Esophagus squamous epithelium (tissue), 5 donors: ENCODE measurements at regions not wholly inside any gene's neighbourhood (a gene's known extent, or its start where the extent isn't known, plus 50 kb on each side); places are given as distances from the start of the nearest gene placed in this dataset.

Source experiments
- DNase-seq: peaks from one replicate; lab custom pipeline; 2025; lab: John Stamatoyannopoulos, UW
- H3K27ac ChIP-seq, 4 donors: fragments of 200-600 bp; sonication (generic); one replicate each; pipeline ENCODE4 v1.5.1; 2016 to 2019; ENCODE audit warnings: mild to moderate bottlenecking in 1 of 4
- H3K27me3 ChIP-seq, 4 donors: fragments of 200-600 bp; sonication (generic); 1 replicate in 3 of 4; 2 replicates in 1 of 4; pipeline versions ENCODE4 v1.5.1 to v1.6.0; 2017 to 2021; ENCODE audit warnings: antibody characterized with exemption in 1 of 4
- H3K36me3 ChIP-seq, 3 donors: fragments of 200-600 bp; sonication (generic); one replicate each; pipeline ENCODE4 v1.5.1; 2016 to 2019
- H3K4me1 ChIP-seq, 3 donors: fragments of 200-600 bp; sonication (generic); one replicate each; pipeline ENCODE4 v1.5.1; 2017 to 2019
- H3K4me3 ChIP-seq, 4 donors: fragments of 200-600 bp; sonication (generic); 1 replicate in 3 of 4; 2 replicates in 1 of 4; pipeline ENCODE4 v1.5.1; 2016 to 2019; ENCODE audit warnings: mild to moderate bottlenecking in 2 of 4, moderate library complexity in 1 of 4
- H3K9me3 ChIP-seq, 3 donors: fragments of 200-600 bp; sonication (generic); one replicate each; pipeline ENCODE4 v1.5.1; 2016 to 2019
- POLR2A ChIP-seq, 4 donors: fragments of 450-650 bp; IDR thresholded peaks; one replicate each; pipeline ENCODE4 v1.6.1; 2017; ENCODE audit warnings: antibody characterized with exemption in 4 of 4, mild to moderate bottlenecking in 4 of 4, moderate library complexity in 3 of 4
- WGBS, 2 donors: methylation state at CpG; one replicate each; pipeline ENCODE4 v1.1.5; 2018; 5-methylcytosine and 5-hydroxymethylcytosine counted together
- intact Hi-C: fragments of 100-400 bp; cut with DNase I; formaldehyde crosslinking; loops from one replicate; pipeline ENCODE4 v1.15.0; 2022
- TF ChIP-seq, protein P1 (sequence below), 6 experiments: fragments of 450-650 bp in 4 of 6; fragments of 200-600 bp in 2 of 6; sonication (generic) in 2 of 6; IDR thresholded peaks; one replicate each; pipeline ENCODE4 v1.5.1; 2016 to 2019; ENCODE audit warnings: antibody characterized with exemption in 6 of 6, mild to moderate bottlenecking in 4 of 6, moderate library complexity in 4 of 6
- donor health status: DM: yes; HTN: yes; CAD: no.

DNA sequence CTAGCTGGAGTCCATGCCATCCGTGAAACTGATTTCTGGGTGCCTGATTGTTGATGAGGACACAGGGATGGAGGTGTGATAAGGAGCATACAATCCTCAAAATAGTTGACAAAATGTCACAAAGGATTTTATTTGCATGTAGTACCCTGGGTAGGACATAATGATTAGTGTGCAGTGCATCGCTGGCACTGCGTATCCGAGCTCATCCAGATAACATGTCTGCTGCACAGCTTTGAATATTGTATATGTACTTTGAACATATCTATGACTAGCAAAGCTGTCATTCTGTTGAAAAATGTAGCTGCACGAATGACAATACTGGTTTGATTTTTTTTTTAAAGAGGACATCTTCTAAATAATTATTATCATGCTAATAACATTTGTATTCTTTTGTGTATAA lies 529.7 kb upstream of the FANCL start:
- Histone ChIP-seq H3K36me3 (no peaks in the 10 kb centered on the region), H3K27ac (no peak overlapping the region), H3K4me1 (no peaks in the 10 kb centered on the region), H3K9me3 (no peaks in the 10 kb centered on the region), H3K4me3 (no peak overlapping the region), H3K27me3 (peaks cover 0 to 15% (median 0%) of the 10 kb centered on the region in 4 donors)
- no peak for DNase-seq
- 66 to 76% methylated on average over 5 of the region's 5 CpGs for WGBS, 2 donors
- no peak for TF ChIP-seq POLR2A (IDR thresholded peaks at IDR 0.05)
- TF ChIP-seq, protein P1, sequence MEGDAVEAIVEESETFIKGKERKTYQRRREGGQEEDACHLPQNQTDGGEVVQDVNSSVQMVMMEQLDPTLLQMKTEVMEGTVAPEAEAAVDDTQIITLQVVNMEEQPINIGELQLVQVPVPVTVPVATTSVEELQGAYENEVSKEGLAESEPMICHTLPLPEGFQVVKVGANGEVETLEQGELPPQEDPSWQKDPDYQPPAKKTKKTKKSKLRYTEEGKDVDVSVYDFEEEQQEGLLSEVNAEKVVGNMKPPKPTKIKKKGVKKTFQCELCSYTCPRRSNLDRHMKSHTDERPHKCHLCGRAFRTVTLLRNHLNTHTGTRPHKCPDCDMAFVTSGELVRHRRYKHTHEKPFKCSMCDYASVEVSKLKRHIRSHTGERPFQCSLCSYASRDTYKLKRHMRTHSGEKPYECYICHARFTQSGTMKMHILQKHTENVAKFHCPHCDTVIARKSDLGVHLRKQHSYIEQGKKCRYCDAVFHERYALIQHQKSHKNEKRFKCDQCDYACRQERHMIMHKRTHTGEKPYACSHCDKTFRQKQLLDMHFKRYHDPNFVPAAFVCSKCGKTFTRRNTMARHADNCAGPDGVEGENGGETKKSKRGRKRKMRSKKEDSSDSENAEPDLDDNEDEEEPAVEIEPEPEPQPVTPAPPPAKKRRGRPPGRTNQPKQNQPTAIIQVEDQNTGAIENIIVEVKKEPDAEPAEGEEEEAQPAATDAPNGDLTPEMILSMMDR (IDR thresholded peaks at IDR 0.05): no peak
- intact Hi-C loops: no loop called here

DNA sequence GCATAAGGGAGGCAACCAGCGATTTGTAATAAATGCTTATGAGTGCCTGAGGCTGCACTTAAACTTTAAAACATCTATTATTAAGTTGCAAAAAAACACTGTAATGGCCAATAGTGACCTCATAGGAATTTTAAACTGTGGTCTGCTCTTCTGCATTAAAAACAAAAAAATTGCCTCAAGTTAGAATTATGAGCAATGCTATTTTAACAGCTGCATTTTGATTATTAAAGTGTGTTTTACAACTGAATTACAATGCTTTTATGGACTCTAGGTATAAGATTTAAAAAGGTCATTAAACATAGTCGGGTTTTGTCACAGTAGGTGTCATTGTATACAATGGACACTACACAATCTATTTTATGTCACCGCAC lies 528.7 kb upstream of the FANCL start:
- Histone ChIP-seq H3K36me3 (no peaks in the 10 kb centered on the region), H3K4me3 (no peak overlapping the region), H3K27me3 (peaks cover 0 to 15% (median 0%) of the 10 kb centered on the region in 4 donors), H3K27ac (no peak overlapping the region), H3K9me3 (no peaks in the 10 kb centered on the region), H3K4me1 (no peaks in the 10 kb centered on the region)
- TF ChIP-seq, protein P1 (IDR thresholded peaks at IDR 0.05): no peak
- no peak for TF ChIP-seq POLR2A (IDR thresholded peaks at IDR 0.05)
- DNase-seq: no peak
- intact Hi-C loops: loop anchor here (10.0 kb wide), 1 partner anchor 1815 kb away; no protein-coding TSS in a partner anchor
- WGBS, 2 donors: 58 to 64% methylated on average over 3 of the region's 3 CpGs

DNA sequence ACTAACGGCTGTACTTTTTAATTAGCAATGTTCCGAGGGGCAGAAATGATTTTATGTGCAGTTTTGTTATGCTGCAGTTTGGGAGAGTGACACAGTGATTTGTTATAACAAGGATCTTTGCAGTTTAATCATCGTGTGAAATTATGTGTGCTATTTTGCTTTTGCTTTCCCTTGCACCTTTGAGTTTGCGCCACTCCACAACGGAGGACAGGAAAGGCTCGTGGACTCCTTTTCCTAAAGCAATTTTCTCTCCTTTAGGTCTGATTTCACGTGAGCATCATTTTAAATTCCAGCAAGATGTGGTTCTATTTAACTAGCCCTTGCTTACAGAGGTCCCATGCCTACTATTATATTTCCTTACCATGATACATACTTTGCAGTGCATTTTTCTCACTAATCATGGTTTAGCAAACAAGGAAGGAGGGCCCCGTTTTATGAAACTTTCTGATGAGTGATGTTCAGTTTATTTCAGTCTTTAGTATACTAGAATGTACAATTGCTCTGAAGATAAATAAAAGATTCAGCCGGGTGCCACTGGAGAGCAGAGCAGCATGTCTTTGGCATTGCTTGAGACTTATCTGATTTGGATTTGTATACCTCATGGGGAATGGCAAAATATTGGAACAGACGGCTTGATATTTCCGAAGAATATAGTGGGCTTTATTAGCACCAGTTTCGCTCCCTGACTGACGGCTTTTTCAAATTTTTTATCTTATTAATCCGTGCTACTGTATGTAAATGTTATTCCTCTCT lies 528.2 kb upstream of the FANCL start:
- Histone ChIP-seq H3K36me3 (no peaks in the 10 kb centered on the region), H3K4me1 (no peaks in the 10 kb centered on the region), H3K27me3 (peaks cover 0 to 15% (median 0%) of the 10 kb centered on the region in 4 donors), H3K4me3 (no peak overlapping the region), H3K9me3 (no peaks in the 10 kb centered on the region), H3K27ac (no peak overlapping the region)
- 59 to 62% methylated on average over 14 of the region's 14 CpGs for WGBS, 2 donors
- TF ChIP-seq, protein P1 (IDR thresholded peaks at IDR 0.05): no peak
- TF ChIP-seq POLR2A (IDR thresholded peaks at IDR 0.05): no peak
- no peak for DNase-seq
- intact Hi-C loops: loop anchor here (10.0 kb wide), 1 partner anchor 1816 kb away; no protein-coding TSS in a partner anchor

DNA sequence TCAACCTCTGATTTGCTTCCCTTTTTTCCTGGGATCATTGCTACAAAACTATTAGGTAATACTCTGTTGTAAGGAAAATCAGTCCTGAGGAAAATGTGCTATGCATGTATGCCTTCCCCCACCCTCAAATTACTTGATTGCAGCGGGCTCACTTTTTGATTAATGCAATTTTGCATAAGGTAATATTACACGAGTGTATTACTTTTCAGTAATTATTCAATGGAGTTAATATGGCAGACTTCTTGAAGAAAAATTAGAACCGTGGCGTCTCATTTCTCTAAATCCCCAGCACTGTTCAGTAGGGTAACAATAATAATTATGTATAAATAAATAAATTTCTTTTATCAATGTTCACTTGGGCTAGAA lies 527.6 kb upstream of the FANCL start:
- Histone ChIP-seq H3K36me3 (no peaks in the 10 kb centered on the region), H3K27me3 (peaks cover 0 to 15% (median 0%) of the 10 kb centered on the region in 4 donors), H3K27ac (no peak overlapping the region), H3K4me1 (no peaks in the 10 kb centered on the region), H3K4me3 (no peak overlapping the region), H3K9me3 (no peaks in the 10 kb centered on the region)
- WGBS, 2 donors: 75 to 83% methylated on average over 4 of the region's 4 CpGs
- no peak for TF ChIP-seq POLR2A (IDR thresholded peaks at IDR 0.05)
- TF ChIP-seq, protein P1 (IDR thresholded peaks at IDR 0.05): no peak
- intact Hi-C loops: loop anchor here (10.0 kb wide), 1 partner anchor 1816 kb away; no protein-coding TSS in a partner anchor
- no peak for DNase-seq
